ENCODE measurements at regions not wholly inside any gene's neighbourhood (a gene's known extent, or its start where the extent isn't known, plus 50 kb on each side); places are given as distances from the start of the nearest gene placed in this dataset.

DNA sequence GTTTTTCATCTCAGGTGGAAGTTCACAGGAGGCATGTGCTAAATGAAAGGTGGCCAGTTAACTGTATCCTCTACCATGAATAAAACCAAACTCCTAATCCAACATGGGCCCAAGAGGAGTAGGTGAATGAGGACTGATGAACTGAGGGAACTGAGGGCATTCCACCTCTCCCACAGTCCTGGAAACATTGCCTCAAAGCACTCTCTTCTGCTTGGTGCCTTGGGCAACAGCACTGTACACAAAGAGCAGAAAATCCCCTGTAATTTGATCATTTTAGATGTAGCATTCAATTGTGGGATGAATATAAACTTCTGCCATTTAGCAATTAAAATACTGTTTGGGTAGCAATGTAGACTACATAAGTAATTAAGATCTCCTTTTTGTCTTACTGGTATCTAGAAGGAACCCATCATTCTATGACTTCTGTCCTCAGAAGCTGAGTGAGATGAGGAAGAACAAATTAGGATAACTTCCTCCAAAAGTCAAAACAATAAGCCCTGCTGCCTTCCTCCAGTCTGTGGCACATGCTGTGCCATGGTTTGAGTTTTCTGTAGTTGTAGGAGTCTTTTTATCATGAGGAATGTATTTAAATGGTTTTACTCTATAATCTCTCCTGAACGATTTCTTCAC, 86.7 kb upstream of the ZEB2 start:
- TF ChIP-seq, protein P1, sequence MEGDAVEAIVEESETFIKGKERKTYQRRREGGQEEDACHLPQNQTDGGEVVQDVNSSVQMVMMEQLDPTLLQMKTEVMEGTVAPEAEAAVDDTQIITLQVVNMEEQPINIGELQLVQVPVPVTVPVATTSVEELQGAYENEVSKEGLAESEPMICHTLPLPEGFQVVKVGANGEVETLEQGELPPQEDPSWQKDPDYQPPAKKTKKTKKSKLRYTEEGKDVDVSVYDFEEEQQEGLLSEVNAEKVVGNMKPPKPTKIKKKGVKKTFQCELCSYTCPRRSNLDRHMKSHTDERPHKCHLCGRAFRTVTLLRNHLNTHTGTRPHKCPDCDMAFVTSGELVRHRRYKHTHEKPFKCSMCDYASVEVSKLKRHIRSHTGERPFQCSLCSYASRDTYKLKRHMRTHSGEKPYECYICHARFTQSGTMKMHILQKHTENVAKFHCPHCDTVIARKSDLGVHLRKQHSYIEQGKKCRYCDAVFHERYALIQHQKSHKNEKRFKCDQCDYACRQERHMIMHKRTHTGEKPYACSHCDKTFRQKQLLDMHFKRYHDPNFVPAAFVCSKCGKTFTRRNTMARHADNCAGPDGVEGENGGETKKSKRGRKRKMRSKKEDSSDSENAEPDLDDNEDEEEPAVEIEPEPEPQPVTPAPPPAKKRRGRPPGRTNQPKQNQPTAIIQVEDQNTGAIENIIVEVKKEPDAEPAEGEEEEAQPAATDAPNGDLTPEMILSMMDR (IDR thresholded peaks at IDR 0.05; ENCODE audit: insufficient read depth, low read depth, low read length): no peak
- TF ChIP-seq EZH2 (IDR thresholded peaks at IDR 0.05; ENCODE audit: insufficient read depth, low read length): no peak

All from astrocyte (in vitro differentiated cells and primary cell).